ENCODE measurements at regions not wholly inside any gene's neighbourhood (a gene's known extent, or its start where the extent isn't known, plus 50 kb on each side); places are given as distances from the start of the nearest gene placed in this dataset.

DNA sequence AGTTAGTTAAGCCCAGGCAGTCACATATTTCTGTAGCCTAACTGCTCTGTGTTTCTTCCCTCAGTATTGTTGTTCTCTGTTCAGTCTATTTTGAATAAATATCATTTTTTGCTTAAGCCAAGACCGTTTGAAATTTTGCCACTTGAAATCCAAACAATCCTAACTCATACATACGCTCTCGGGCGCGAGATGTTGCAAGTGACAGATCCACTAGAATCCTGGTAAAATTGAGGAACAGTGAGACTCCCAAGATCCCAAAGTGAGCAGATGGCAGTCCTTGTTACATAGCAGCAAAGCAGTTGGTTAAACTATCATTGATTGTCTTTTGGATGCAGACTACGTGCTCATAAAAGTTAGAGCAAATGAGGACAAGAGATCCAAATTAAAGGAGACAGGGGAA lies 625.4 kb downstream of the TBL1XR1 start:
- no peak for ATAC-seq (ENCODE audit: insufficient read depth, low read depth)
- Histone ChIP-seq H3K27ac (ENCODE audit: low read length) (no peak overlapping the region), H3K9me3 (ENCODE audit: insufficient read depth, low read length, severe bottlenecking) (no peaks in the 10 kb centered on the region), H3K4me3 (ENCODE audit: low read depth in 1 of 2, low read length in 2 of 2) (no peak overlapping the region), H3K9ac (ENCODE audit: low read depth, low read length) (no peak overlapping the region), H3K27me3 (ENCODE audit: insufficient read depth, low read length, poor library complexity) (no peaks in the 10 kb centered on the region), H2AFZ (ENCODE audit: low read depth, low read length) (no peak overlapping the region), H3K36me3 (ENCODE audit: insufficient read depth, low read length) (no peaks in the 10 kb centered on the region), H4K20me1 (ENCODE audit: insufficient read depth, low read length) (no peaks in the 10 kb centered on the region), H3K79me2 (ENCODE audit: insufficient read depth, low read length) (no peaks in the 10 kb centered on the region), H3K4me2 (ENCODE audit: insufficient read depth, low read length) (no peak overlapping the region), H3K4me1 (ENCODE audit: insufficient read depth, low read length) (no peaks in the 10 kb centered on the region)
- DNase-seq = no peak
- TF ChIP-seq EZH2 (IDR thresholded peaks at IDR 0.05; ENCODE audit: borderline replicate concordance, low read depth, low read length, severe bottlenecking) = no peak
- TF ChIP-seq, protein P1, sequence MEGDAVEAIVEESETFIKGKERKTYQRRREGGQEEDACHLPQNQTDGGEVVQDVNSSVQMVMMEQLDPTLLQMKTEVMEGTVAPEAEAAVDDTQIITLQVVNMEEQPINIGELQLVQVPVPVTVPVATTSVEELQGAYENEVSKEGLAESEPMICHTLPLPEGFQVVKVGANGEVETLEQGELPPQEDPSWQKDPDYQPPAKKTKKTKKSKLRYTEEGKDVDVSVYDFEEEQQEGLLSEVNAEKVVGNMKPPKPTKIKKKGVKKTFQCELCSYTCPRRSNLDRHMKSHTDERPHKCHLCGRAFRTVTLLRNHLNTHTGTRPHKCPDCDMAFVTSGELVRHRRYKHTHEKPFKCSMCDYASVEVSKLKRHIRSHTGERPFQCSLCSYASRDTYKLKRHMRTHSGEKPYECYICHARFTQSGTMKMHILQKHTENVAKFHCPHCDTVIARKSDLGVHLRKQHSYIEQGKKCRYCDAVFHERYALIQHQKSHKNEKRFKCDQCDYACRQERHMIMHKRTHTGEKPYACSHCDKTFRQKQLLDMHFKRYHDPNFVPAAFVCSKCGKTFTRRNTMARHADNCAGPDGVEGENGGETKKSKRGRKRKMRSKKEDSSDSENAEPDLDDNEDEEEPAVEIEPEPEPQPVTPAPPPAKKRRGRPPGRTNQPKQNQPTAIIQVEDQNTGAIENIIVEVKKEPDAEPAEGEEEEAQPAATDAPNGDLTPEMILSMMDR (IDR thresholded peaks at IDR 0.05; ENCODE audit: borderline replicate concordance, extremely low read depth, low read length, poor library complexity, severe bottlenecking) = no peak

GRCh38 chr3:176570992-176571391 lies 626.3 kb downstream of the TBL1XR1 start:
- H3K27me3 ChIP-seq (ENCODE audit: insufficient read depth, low read length, poor library complexity) = no peaks in the 10 kb centered on the region
- no peak overlapping the region for H3K4me2 ChIP-seq (ENCODE audit: insufficient read depth, low read length)
- DNase-seq = no peak
- H3K27ac ChIP-seq (ENCODE audit: low read length) = no peak overlapping the region
- TF ChIP-seq, protein P1 (IDR thresholded peaks at IDR 0.05; ENCODE audit: borderline replicate concordance, extremely low read depth, low read length, poor library complexity, severe bottlenecking) = no peak
- TF ChIP-seq EZH2 (IDR thresholded peaks at IDR 0.05; ENCODE audit: borderline replicate concordance, low read depth, low read length, severe bottlenecking) = no peak
- no peak for ATAC-seq (ENCODE audit: insufficient read depth, low read depth)
- H3K36me3 ChIP-seq (ENCODE audit: insufficient read depth, low read length) = no peaks in the 10 kb centered on the region
- H3K79me2 ChIP-seq (ENCODE audit: insufficient read depth, low read length) = no peaks in the 10 kb centered on the region
- H3K4me3 ChIP-seq (ENCODE audit: low read depth in 1 of 2, low read length in 2 of 2) = no peak overlapping the region
- no peaks in the 10 kb centered on the region for H3K4me1 ChIP-seq (ENCODE audit: insufficient read depth, low read length)
- no peaks in the 10 kb centered on the region for H4K20me1 ChIP-seq (ENCODE audit: insufficient read depth, low read length)
- no peak overlapping the region for H2AFZ ChIP-seq (ENCODE audit: low read depth, low read length)
- H3K9ac ChIP-seq (ENCODE audit: low read depth, low read length) = no peak overlapping the region
- no peaks in the 10 kb centered on the region for H3K9me3 ChIP-seq (ENCODE audit: insufficient read depth, low read length, severe bottlenecking)

DNA sequence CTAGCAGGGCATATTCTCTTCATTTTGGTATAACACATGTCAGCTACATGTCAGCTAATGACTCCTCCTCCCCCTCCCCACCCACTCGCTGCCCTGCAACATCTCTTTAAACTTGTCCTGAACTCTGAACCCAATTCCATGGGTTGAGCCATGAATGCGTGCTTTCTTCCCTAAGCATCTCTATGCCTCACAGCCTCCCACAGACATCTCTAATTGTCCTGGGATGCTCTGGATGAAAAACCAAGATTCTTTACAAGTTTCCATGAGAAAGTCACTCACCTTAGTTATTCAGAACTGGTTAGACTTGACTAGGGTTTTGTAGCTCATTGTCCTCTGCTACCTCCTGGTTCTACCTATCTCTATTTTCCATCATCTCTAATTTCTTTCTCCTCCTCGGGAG lies 629.1 kb downstream of the TBL1XR1 start:
- Histone ChIP-seq H3K27me3 (ENCODE audit: insufficient read depth, low read length, poor library complexity) (no peaks in the 10 kb centered on the region), H3K4me2 (ENCODE audit: insufficient read depth, low read length) (no peak overlapping the region), H3K4me3 (ENCODE audit: low read depth in 1 of 2, low read length in 2 of 2) (no peak overlapping the region), H4K20me1 (ENCODE audit: insufficient read depth, low read length) (no peaks in the 10 kb centered on the region), H3K27ac (ENCODE audit: low read length) (no peak overlapping the region), H3K36me3 (ENCODE audit: insufficient read depth, low read length) (no peaks in the 10 kb centered on the region), H3K9me3 (ENCODE audit: insufficient read depth, low read length, severe bottlenecking) (no peaks in the 10 kb centered on the region), H3K4me1 (ENCODE audit: insufficient read depth, low read length) (no peaks in the 10 kb centered on the region), H3K9ac (ENCODE audit: low read depth, low read length) (no peak overlapping the region), H2AFZ (ENCODE audit: low read depth, low read length) (no peak overlapping the region), H3K79me2 (ENCODE audit: insufficient read depth, low read length) (no peaks in the 10 kb centered on the region)
- TF ChIP-seq EZH2 (IDR thresholded peaks at IDR 0.05; ENCODE audit: borderline replicate concordance, low read depth, low read length, severe bottlenecking) = no peak
- TF ChIP-seq, protein P1 (IDR thresholded peaks at IDR 0.05; ENCODE audit: borderline replicate concordance, extremely low read depth, low read length, poor library complexity, severe bottlenecking) = no peak
- ATAC-seq (ENCODE audit: insufficient read depth, low read depth) (no peak), DNase-seq (no peak)

GRCh38 chr3:176566757-176567156 lies 630.5 kb downstream of the TBL1XR1 start:
- no peaks in the 10 kb centered on the region for H3K36me3 ChIP-seq (ENCODE audit: insufficient read depth, low read length)
- H4K20me1 ChIP-seq (ENCODE audit: insufficient read depth, low read length) = no peaks in the 10 kb centered on the region
- no peak for DNase-seq
- ATAC-seq (ENCODE audit: insufficient read depth, low read depth) = no peak
- H3K9me3 ChIP-seq (ENCODE audit: insufficient read depth, low read length, severe bottlenecking) = no peaks in the 10 kb centered on the region
- H3K4me2 ChIP-seq (ENCODE audit: insufficient read depth, low read length) = no peak overlapping the region
- H3K27me3 ChIP-seq (ENCODE audit: insufficient read depth, low read length, poor library complexity) = no peaks in the 10 kb centered on the region
- no peaks in the 10 kb centered on the region for H3K79me2 ChIP-seq (ENCODE audit: insufficient read depth, low read length)
- H3K4me3 ChIP-seq (ENCODE audit: low read depth in 1 of 2, low read length in 2 of 2) = no peak overlapping the region
- no peak for TF ChIP-seq EZH2 (IDR thresholded peaks at IDR 0.05; ENCODE audit: borderline replicate concordance, low read depth, low read length, severe bottlenecking)
- TF ChIP-seq, protein P1 (IDR thresholded peaks at IDR 0.05; ENCODE audit: borderline replicate concordance, extremely low read depth, low read length, poor library complexity, severe bottlenecking) = no peak
- H3K9ac ChIP-seq (ENCODE audit: low read depth, low read length) = no peak overlapping the region
- H3K27ac ChIP-seq (ENCODE audit: low read length) = no peak overlapping the region
- H3K4me1 ChIP-seq (ENCODE audit: insufficient read depth, low read length) = no peaks in the 10 kb centered on the region
- no peak overlapping the region for H2AFZ ChIP-seq (ENCODE audit: low read depth, low read length)
